ENCODE measurements at regions not wholly inside any gene's neighbourhood (a gene's known extent, or its start where the extent isn't known, plus 50 kb on each side); places are given as distances from the start of the nearest gene placed in this dataset.

DNA sequence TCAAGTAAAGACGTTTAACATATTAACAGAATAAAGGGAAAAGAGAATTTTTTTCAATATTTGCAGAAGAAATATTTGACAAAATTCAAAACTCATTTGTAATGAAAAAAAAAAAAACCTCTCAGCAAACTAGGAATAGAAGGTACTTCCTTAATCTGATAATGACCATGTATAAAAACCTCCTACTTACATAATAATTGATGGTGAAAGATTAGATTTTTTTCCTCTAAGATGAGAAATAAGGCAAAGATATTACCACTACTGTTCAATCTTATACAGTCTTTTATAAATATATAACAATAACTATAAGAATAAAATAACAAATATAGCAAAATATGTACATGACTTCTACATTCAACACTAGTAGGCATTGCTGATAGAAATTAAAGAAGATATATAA lies 424.6 kb upstream of the KLF4 start:
- no peak for DNase-seq (ENCODE audit: low read depth)
- no peak overlapping the region for H3K4me3 ChIP-seq (ENCODE audit: low read length)
- peaks cover 15% of the 10 kb centered on the region for H3K9me3 ChIP-seq (ENCODE audit: control insufficient read depth, low read length)
- H3K4me1 ChIP-seq (ENCODE audit: control insufficient read depth, insufficient read depth, low read length) = no peaks in the 10 kb centered on the region
- no peaks in the 10 kb centered on the region for H3K27me3 ChIP-seq (replicated peaks; ENCODE audit: control insufficient read depth, insufficient read depth, low read length)
- no peak overlapping the region for H3K9ac ChIP-seq (ENCODE audit: low read length)
- H3K36me3 ChIP-seq (ENCODE audit: control insufficient read depth, insufficient read depth, low read length, severe bottlenecking) = no peaks in the 10 kb centered on the region

DNA sequence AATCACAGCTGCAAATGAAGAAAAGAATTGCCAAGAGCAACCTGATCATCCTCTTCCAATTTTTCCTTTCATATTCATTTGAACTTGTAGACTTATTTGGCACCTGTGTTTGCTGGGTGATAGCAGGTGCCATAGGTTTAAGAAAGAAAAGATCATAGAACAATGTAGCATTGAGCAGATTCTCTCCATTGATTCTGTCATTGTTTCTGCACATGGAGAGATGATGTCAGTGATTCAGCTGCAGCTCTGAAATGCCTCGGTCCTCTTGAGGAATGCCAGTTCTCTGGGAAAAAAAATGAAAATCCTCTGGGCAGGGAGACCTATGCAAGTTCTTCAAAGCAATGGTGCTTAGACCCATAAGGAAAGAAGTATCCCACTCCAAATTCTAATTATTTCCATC lies 418.1 kb upstream of the KLF4 start:
- Histone ChIP-seq H3K9me3 (ENCODE audit: control insufficient read depth, low read length) (peaks cover 4% of the 10 kb centered on the region), H3K36me3 (ENCODE audit: control insufficient read depth, insufficient read depth, low read length, severe bottlenecking) (no peaks in the 10 kb centered on the region)
- DNase-seq (ENCODE audit: low read depth) = peak; percentile 34

DNA sequence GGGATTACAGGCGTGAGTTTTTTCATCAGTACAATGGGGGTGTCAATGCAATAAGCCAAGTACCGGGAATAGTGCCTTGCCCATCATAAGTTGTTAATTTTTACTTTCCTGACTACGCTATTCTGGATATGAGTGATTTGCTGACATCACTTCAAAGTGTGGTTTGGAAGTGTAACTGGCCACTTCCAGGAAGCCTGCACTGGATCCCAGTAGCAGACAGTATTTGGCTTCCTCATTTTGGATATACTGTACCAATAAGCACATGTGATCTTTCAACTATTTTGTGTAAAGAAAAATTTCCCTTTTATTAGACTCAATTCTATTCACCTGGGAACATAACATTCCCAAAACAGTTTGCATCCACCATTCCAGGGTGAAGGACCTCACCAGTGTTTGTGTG lies 417.7 kb upstream of the KLF4 start:
- Histone ChIP-seq H3K9me3 (ENCODE audit: control insufficient read depth, low read length) (no peaks in the 10 kb centered on the region), H3K9ac (ENCODE audit: low read length) (no peak overlapping the region), H3K36me3 (ENCODE audit: control insufficient read depth, insufficient read depth, low read length, severe bottlenecking) (no peaks in the 10 kb centered on the region), H3K27me3 (replicated peaks; ENCODE audit: control insufficient read depth, insufficient read depth, low read length) (no peaks in the 10 kb centered on the region), H3K4me1 (ENCODE audit: control insufficient read depth, insufficient read depth, low read length) (peaks cover 16% of the 10 kb centered on the region), H3K4me3 (ENCODE audit: low read length) (no peak overlapping the region)
- no peak for DNase-seq (ENCODE audit: low read depth)

More for the DNA sequence above, 418.1 kb upstream of the KLF4 start:
- Histone ChIP-seq H3K4me1 (ENCODE audit: control insufficient read depth, insufficient read depth, low read length) (peaks cover 16% of the 10 kb centered on the region), H3K9ac (ENCODE audit: low read length) (no peak overlapping the region), H3K27me3 (replicated peaks; ENCODE audit: control insufficient read depth, insufficient read depth, low read length) (no peaks in the 10 kb centered on the region), H3K4me3 (ENCODE audit: low read length) (no peak overlapping the region)

DNA sequence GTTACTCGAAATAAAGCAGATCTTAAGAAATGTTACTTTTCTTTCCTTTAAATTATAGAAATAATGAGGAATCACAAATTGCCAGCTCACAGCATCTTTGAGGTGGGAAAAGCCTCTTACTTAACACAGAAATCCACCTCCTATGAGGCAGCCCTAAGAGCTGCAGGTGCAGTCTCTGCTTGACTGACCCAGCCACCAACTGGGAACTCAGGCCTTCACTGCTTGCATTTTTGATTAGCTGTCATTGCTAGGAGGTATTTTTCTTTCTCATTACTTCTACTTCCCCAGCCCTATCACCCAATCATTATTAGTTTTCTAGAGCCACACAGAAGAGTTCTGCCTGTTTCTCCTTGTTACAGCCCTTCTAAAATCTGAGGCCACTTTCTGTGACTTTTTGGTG lies 416.5 kb upstream of the KLF4 start:
- Histone ChIP-seq H3K9me3 (ENCODE audit: control insufficient read depth, low read length) (no peaks in the 10 kb centered on the region), H3K36me3 (ENCODE audit: control insufficient read depth, insufficient read depth, low read length, severe bottlenecking) (no peaks in the 10 kb centered on the region), H3K9ac (ENCODE audit: low read length) (no peak overlapping the region), H3K4me1 (ENCODE audit: control insufficient read depth, insufficient read depth, low read length) (peaks cover 16% of the 10 kb centered on the region), H3K27me3 (replicated peaks; ENCODE audit: control insufficient read depth, insufficient read depth, low read length) (no peaks in the 10 kb centered on the region), H3K4me3 (ENCODE audit: low read length) (no peak overlapping the region)
- no peak for DNase-seq (ENCODE audit: low read depth)

DNA sequence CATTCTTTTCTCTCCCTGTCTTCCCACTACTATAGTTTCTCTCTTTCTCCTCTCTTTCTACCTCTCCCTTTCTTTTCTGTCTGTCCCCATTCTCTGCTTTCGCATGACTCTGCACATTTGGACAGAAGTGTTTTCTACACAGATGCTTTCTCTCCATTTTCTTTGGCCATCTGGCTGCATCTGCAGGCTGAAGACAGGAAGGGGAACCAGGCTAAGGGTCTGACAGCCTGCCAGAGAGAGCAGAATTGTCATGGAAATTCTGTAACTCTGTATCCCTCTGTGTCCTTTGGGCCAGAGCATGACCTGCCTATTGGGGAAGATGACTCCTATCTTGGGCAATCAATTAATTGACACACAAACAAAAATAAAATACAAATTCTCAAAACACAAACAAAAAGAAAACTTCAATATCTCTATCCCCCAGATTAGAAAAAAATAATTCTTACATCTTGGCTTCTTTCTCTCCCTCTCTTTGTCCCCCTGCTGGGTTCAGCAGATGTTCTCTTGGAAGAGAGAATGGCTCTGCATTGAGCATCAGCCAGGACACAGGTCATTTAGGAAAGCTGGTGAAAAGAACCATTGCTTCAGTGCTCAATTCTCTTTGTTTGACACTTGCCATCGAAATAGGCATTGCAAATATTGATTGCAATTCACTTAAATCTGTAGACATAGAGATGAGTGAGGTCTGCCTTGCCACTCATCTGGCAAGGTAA lies 415.9 kb upstream of the KLF4 start:
- peaks cover 16% of the 10 kb centered on the region for H3K4me1 ChIP-seq (ENCODE audit: control insufficient read depth, insufficient read depth, low read length)
- no peak for DNase-seq (ENCODE audit: low read depth)

DNA sequence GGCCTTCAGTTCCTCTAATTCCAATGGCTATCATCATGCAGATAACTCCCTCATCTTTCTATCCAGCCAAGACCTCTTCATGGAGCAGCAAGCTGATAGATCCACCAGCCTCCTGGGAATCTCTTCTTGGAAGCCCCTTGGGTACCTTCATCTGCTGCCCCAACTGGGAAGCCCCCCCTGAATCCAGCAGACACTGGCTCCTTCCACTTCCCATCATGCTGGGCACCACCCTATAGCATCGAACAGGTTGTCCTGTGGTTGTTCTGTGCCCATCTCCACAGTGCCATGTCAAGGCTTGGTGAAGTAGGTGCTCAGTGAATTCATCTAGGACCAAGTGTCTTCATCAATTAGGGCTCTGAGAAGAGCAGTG lies 410.4 kb upstream of the KLF4 start:
- Histone ChIP-seq H3K36me3 (ENCODE audit: control insufficient read depth, insufficient read depth, low read length, severe bottlenecking) (no peaks in the 10 kb centered on the region), H3K9me3 (ENCODE audit: control insufficient read depth, low read length) (no peaks in the 10 kb centered on the region), H3K4me3 (ENCODE audit: low read length) (no peak overlapping the region), H3K9ac (ENCODE audit: low read length) (no peak overlapping the region), H3K27me3 (replicated peaks; ENCODE audit: control insufficient read depth, insufficient read depth, low read length) (no peaks in the 10 kb centered on the region), H3K4me1 (ENCODE audit: control insufficient read depth, insufficient read depth, low read length) (peaks cover 8% of the 10 kb centered on the region)
- no peak for DNase-seq (ENCODE audit: low read depth)

More for the DNA sequence above, 415.9 kb upstream of the KLF4 start:
- Histone ChIP-seq H3K9ac (ENCODE audit: low read length) (no peak overlapping the region), H3K36me3 (ENCODE audit: control insufficient read depth, insufficient read depth, low read length, severe bottlenecking) (no peaks in the 10 kb centered on the region), H3K9me3 (ENCODE audit: control insufficient read depth, low read length) (no peaks in the 10 kb centered on the region), H3K4me3 (ENCODE audit: low read length) (no peak overlapping the region), H3K27me3 (replicated peaks; ENCODE audit: control insufficient read depth, insufficient read depth, low read length) (no peaks in the 10 kb centered on the region)

DNA sequence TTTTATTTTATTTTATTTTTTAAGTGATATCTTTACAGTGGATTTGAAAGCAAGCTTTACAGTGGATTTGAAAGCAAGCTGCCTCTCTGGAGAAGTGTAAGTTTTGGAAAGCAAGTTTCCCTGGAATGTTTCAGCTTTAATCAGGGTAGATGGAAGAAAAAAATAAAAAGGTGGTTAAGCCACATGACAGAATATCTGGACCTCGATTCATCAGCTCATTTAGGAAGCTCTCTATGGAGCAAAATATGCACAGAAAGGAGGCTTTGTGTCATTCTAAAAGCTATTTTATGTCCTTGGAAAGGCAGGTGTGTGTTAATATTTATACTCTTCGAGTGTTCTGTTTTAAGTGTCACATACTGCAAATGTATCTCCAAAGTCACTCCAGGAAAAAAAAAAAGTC lies 409.2 kb upstream of the KLF4 start:
- no peak overlapping the region for H3K9ac ChIP-seq (ENCODE audit: low read length)
- no peak overlapping the region for H3K4me3 ChIP-seq (ENCODE audit: low read length)
- no peaks in the 10 kb centered on the region for H3K9me3 ChIP-seq (ENCODE audit: control insufficient read depth, low read length)
- no peaks in the 10 kb centered on the region for H3K36me3 ChIP-seq (ENCODE audit: control insufficient read depth, insufficient read depth, low read length, severe bottlenecking)
- no peaks in the 10 kb centered on the region for H3K27me3 ChIP-seq (replicated peaks; ENCODE audit: control insufficient read depth, insufficient read depth, low read length)
- H3K4me1 ChIP-seq (ENCODE audit: control insufficient read depth, insufficient read depth, low read length) = peaks cover 10% of the 10 kb centered on the region
- peak; percentile 49 for DNase-seq (ENCODE audit: low read depth)

DNA sequence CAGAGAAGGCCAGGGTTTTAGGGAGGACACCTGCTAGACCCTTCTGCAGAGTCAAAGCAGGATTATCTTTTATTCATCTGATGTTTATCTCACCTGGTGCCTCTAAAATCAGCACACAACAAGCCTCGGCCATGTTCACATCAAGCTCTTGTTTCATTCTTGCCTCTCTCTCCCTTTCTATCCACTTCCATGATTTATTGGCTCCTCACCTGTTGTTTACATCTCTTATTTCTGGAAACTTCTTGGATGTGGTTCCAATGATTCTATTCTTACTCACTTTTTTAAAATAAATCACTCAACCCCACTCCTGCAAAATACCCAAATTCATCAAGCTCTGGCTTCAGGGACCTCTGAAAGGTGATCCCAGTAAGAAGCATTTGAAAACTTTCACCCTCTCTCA lies 407.0 kb upstream of the KLF4 start:
- Histone ChIP-seq H3K4me1 (ENCODE audit: control insufficient read depth, insufficient read depth, low read length) (peaks cover 10% of the 10 kb centered on the region), H3K9ac (ENCODE audit: low read length) (no peak overlapping the region)
- no peak for DNase-seq (ENCODE audit: low read depth)

DNA sequence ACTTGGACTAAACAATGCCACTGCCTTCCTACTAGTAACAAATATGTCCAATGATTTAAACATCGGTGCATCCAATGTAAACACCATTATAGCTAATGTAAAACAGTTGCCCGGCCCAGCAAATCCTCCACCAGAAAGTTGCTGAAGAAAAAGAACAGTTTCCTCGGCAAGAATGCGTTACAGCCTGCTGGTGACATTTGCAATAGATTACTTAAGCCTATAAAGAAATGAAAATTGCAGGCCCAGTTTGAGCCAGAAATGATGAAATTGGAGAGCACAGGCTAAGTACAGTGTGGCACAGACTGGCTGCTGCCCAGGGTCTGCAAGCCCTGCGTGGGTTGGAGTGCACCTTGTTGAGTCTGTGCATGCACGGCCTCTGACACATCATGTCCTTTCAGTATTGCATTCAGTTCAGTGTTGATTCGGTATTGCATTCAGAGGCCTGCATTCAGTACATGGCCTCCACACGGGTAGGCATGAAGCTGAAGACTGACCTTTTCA lies 406.0 kb upstream of the KLF4 start:
- Histone ChIP-seq H3K9ac (ENCODE audit: low read length) (peak overlapping the region; percentile 2), H3K4me1 (ENCODE audit: control insufficient read depth, insufficient read depth, low read length) (peaks cover 10% of the 10 kb centered on the region), H3K4me3 (ENCODE audit: low read length) (no peak overlapping the region), H3K27me3 (replicated peaks; ENCODE audit: control insufficient read depth, insufficient read depth, low read length) (no peaks in the 10 kb centered on the region), H3K36me3 (ENCODE audit: control insufficient read depth, insufficient read depth, low read length, severe bottlenecking) (no peaks in the 10 kb centered on the region), H3K9me3 (ENCODE audit: control insufficient read depth, low read length) (peaks cover 4% of the 10 kb centered on the region)
- DNase-seq (ENCODE audit: low read depth) = peak; percentile 89

More for the DNA sequence above, 407.0 kb upstream of the KLF4 start:
- no peaks in the 10 kb centered on the region for H3K9me3 ChIP-seq (ENCODE audit: control insufficient read depth, low read length)
- H3K36me3 ChIP-seq (ENCODE audit: control insufficient read depth, insufficient read depth, low read length, severe bottlenecking) = no peaks in the 10 kb centered on the region
- no peaks in the 10 kb centered on the region for H3K27me3 ChIP-seq (replicated peaks; ENCODE audit: control insufficient read depth, insufficient read depth, low read length)
- H3K4me3 ChIP-seq (ENCODE audit: low read length) = no peak overlapping the region

DNA sequence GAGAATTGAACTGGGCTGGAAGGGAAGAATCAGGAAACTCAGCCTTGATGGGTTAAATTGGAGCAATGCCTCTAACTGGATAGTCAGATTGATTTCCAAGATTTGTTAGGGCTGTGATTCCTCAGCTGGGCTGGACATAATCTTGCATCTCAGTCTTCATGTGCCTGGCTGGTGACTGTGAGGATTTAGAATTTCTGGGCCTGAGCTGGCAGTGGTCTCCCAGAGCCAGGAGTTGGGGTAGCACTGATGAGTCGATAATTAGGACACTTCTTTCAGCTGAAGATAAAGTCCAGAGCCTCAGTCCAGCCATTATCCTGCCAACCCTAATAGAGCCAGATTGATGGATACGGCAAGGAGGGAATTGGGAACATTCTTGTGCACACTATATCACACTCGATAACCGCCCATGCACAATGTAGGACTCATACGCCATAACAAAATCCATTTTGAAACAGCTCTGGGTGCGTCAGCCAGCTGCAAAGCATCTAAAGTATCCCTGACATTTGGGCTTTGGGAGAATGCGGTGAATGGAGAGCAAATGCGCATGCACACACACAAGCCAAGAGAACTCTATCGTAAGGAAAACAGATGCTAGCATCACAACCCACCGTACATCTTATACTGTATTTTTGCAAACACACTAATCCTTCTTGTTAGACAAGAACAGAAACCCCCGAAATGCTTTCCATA lies 405.1 kb upstream of the KLF4 start:
- Histone ChIP-seq H3K36me3 (ENCODE audit: control insufficient read depth, insufficient read depth, low read length, severe bottlenecking) (no peaks in the 10 kb centered on the region), H3K4me1 (ENCODE audit: control insufficient read depth, insufficient read depth, low read length) (peaks cover 10% of the 10 kb centered on the region), H3K4me3 (ENCODE audit: low read length) (no peak overlapping the region), H3K27me3 (replicated peaks; ENCODE audit: control insufficient read depth, insufficient read depth, low read length) (no peaks in the 10 kb centered on the region), H3K9me3 (ENCODE audit: control insufficient read depth, low read length) (peaks cover 4% of the 10 kb centered on the region), H3K9ac (ENCODE audit: low read length) (no peak overlapping the region)
- DNase-seq (ENCODE audit: low read depth) = peak; percentile 92

DNA sequence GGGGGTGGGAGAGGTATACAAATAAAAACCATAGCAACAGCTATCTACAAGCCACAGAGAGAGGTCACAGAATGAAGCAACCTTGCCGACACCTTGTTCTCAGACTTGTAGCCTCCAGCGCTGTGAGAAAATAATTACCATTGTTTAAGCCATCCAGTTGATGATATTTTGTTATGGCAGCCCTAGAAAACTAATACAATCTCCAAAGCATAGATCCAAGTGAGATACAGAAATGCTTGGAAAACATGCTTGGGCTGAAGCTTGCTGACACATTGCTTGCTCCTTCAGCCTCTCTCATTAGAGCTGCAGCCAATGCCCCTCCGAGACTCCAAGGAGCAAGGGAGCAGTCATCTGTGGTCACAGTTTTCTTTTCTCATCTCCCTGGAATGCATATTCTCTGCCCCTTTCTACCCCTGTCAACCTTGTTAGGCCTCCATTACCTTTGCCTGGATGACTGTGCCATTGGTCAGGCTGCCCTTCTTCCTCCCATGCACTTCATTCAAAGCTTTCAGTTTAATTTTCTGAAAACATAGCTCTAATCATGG lies 401.4 kb upstream of the KLF4 start:
- H3K27me3 ChIP-seq (replicated peaks; ENCODE audit: control insufficient read depth, insufficient read depth, low read length) = no peaks in the 10 kb centered on the region
- no peak overlapping the region for H3K9ac ChIP-seq (ENCODE audit: low read length)
- H3K4me3 ChIP-seq (ENCODE audit: low read length) = no peak overlapping the region
- no peak for DNase-seq (ENCODE audit: low read depth)
- peaks cover 4% of the 10 kb centered on the region for H3K9me3 ChIP-seq (ENCODE audit: control insufficient read depth, low read length)
- H3K4me1 ChIP-seq (ENCODE audit: control insufficient read depth, insufficient read depth, low read length) = peaks cover 24% of the 10 kb centered on the region
- no peaks in the 10 kb centered on the region for H3K36me3 ChIP-seq (ENCODE audit: control insufficient read depth, insufficient read depth, low read length, severe bottlenecking)
